GM12872 (cell line): ENCODE measurements at regions not wholly inside any gene's neighbourhood (a gene's known extent, or its start where the extent isn't known, plus 50 kb on each side); places are given as distances from the start of the nearest gene placed in this dataset.

Experiments
- CTCF ChIP-seq: IDR thresholded peaks from 3 replicates; pipeline ENCODE4 v1.5.1; 2011; ENCODE audit warnings: low read depth, mild to moderate bottlenecking, low read length, moderate library complexity; ENCODE audit not compliant: insufficient read depth

GRCh38 chr5:53340956-53341750, 139.3 kb upstream of the FST start:
- no peak for TF ChIP-seq CTCF

GRCh38 chr5:53342236-53342635, 138.2 kb upstream of the FST start:
- no peak for TF ChIP-seq CTCF

- no peak for TF ChIP-seq CTCF
These were observed 137.2 kb upstream of the FST start for GRCh38 chr5:53343187-53343586.

GRCh38 chr5:53350368-53350767, 130.1 kb upstream of the FST start:
- no peak for TF ChIP-seq CTCF

GRCh38 chr5:53350991-53351770, 129.2 kb upstream of the FST start:
- no peak for TF ChIP-seq CTCF

- no peak for TF ChIP-seq CTCF
These were observed 125.1 kb upstream of the FST start for GRCh38 chr5:53355316-53355715.

GRCh38 chr5:53355931-53356330, 124.5 kb upstream of the FST start:
- TF ChIP-seq CTCF: no peak
